ENCODE measurements at regions not wholly inside any gene's neighbourhood (a gene's known extent, or its start where the extent isn't known, plus 50 kb on each side); places are given as distances from the start of the nearest gene placed in this dataset.

DNA sequence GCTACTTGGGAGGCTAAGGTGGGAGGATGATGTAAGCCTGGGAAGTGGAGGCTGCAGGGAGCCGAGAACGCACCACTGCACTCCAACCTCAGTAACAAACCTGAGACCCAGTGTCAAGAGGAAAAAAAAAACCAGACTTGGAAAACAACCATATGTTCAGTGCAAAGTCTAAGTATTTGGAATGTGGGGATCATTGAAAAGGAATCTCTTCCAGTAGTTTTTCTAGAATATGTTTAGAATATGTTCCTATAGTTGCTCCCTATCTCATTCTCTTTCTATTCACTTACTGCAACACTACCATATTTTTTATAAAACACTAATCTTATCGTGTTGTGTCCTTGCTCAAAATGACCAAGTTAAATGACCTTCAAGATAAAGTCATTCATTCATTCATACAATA is 423.5 kb upstream of the SOX5 start:
- no peaks in the 10 kb centered on the region for H3K4me1 ChIP-seq
- no peak overlapping the region for H3K4me3 ChIP-seq (ENCODE audit: low read depth, low read length)
- H3K27me3 ChIP-seq (ENCODE audit: control insufficient read depth, insufficient read depth, low read length), result no peaks in the 10 kb centered on the region
- H3K27ac ChIP-seq, result no peak overlapping the region
- H3K36me3 ChIP-seq (ENCODE audit: control insufficient read depth, insufficient read depth, low read length), result no peaks in the 10 kb centered on the region
- H3K9me3 ChIP-seq (ENCODE audit: control insufficient read depth, low read length), result no peaks in the 10 kb centered on the region
- H3K9ac ChIP-seq, result no peak overlapping the region
- no peak overlapping the region for H3K4me2 ChIP-seq (ENCODE audit: low read length)
- no peaks in the 10 kb centered on the region for H3K79me2 ChIP-seq
- TF ChIP-seq, protein P1, sequence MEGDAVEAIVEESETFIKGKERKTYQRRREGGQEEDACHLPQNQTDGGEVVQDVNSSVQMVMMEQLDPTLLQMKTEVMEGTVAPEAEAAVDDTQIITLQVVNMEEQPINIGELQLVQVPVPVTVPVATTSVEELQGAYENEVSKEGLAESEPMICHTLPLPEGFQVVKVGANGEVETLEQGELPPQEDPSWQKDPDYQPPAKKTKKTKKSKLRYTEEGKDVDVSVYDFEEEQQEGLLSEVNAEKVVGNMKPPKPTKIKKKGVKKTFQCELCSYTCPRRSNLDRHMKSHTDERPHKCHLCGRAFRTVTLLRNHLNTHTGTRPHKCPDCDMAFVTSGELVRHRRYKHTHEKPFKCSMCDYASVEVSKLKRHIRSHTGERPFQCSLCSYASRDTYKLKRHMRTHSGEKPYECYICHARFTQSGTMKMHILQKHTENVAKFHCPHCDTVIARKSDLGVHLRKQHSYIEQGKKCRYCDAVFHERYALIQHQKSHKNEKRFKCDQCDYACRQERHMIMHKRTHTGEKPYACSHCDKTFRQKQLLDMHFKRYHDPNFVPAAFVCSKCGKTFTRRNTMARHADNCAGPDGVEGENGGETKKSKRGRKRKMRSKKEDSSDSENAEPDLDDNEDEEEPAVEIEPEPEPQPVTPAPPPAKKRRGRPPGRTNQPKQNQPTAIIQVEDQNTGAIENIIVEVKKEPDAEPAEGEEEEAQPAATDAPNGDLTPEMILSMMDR (IDR thresholded peaks at IDR 0.05), result no peak
- H2AFZ ChIP-seq, result no peak overlapping the region

DNA sequence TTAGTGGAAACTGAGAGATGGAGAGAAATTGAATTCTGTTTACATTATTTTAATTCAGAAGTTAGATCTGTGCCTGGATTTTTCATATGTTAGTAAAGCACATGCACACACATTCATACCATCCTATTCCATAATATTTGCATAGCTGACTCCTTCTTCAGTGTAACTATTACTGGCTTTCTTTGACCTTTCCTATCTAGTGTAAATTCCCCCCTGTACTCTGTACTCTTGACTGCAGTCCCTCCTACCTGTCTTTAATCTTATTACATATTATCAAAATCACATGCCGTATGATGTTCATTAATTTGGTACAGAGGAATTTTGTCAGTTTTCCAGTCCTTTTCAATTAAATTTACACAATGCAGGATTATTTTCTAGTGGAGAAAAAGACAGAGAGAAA is 417.0 kb upstream of the SOX5 start:
- Histone ChIP-seq H3K4me3 (ENCODE audit: low read depth, low read length) (no peak overlapping the region), H3K4me1 (no peaks in the 10 kb centered on the region), H3K9me3 (ENCODE audit: control insufficient read depth, low read length) (no peaks in the 10 kb centered on the region), H3K9ac (no peak overlapping the region), H3K79me2 (no peaks in the 10 kb centered on the region), H3K4me2 (ENCODE audit: low read length) (no peak overlapping the region), H3K36me3 (ENCODE audit: control insufficient read depth, insufficient read depth, low read length) (no peaks in the 10 kb centered on the region), H3K27ac (no peak overlapping the region), H2AFZ (no peak overlapping the region), H3K27me3 (ENCODE audit: control insufficient read depth, insufficient read depth, low read length) (no peaks in the 10 kb centered on the region)
- TF ChIP-seq, protein P1 (IDR thresholded peaks at IDR 0.05), result no peak

DNA sequence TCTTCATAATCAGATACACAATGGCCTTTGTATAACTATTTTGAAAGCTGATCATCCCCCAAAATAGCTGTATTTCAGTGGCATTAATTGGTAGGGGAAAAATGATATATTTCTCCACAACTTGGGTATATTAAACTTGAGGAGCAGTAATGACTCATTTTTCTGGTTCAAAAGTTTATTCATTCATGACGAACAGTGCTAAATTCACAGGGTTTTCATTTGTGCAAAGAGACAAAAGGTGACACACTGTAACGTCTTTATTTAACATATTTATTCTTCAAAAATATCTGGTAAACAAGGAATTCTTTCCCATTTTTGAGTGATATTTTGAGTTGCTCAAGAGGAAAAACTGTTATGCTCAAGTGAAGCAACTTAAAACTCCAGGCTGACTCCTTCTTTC is 415.5 kb upstream of the SOX5 start:
- Histone ChIP-seq H3K9me3 (ENCODE audit: control insufficient read depth, low read length) (no peaks in the 10 kb centered on the region), H3K4me3 (ENCODE audit: low read depth, low read length) (no peak overlapping the region), H3K27me3 (ENCODE audit: control insufficient read depth, insufficient read depth, low read length) (no peaks in the 10 kb centered on the region), H3K36me3 (ENCODE audit: control insufficient read depth, insufficient read depth, low read length) (no peaks in the 10 kb centered on the region), H2AFZ (no peak overlapping the region), H3K27ac (no peak overlapping the region), H3K79me2 (no peaks in the 10 kb centered on the region), H3K4me2 (ENCODE audit: low read length) (no peak overlapping the region), H3K4me1 (no peaks in the 10 kb centered on the region), H3K9ac (no peak overlapping the region)
- TF ChIP-seq, protein P1 (IDR thresholded peaks at IDR 0.05), result no peak

DNA sequence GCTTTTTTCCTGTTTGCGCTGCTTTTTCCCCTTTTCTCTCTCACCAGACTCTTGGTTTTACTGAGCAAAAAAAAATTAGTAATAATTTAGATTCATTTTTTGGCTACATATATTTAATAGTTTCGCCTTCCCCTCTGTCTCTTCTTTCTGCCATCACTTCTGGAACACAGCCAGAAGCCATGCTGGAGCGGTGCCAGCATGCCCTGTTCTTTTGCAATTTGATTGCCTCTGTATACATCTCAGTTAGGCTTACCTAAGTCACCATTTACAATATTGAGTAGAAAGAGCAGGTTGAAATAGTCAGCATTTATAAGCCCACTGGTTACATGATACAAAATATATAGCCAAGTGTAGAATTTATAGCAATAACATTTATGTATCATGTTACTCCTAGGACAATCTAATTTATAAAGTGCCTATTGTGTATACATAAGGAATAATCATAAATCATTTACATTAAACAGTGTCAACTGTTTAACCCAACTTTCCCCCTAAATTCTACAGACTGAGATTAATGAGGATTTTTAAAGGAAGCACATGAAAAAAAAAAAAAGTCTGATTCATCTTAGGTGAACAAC is 413.8 kb upstream of the SOX5 start:
- Histone ChIP-seq H3K27ac (no peak overlapping the region), H3K27me3 (ENCODE audit: control insufficient read depth, insufficient read depth, low read length) (no peaks in the 10 kb centered on the region), H3K4me2 (ENCODE audit: low read length) (no peak overlapping the region), H3K4me1 (no peaks in the 10 kb centered on the region), H3K9ac (no peak overlapping the region), H3K9me3 (ENCODE audit: control insufficient read depth, low read length) (no peaks in the 10 kb centered on the region), H3K36me3 (ENCODE audit: control insufficient read depth, insufficient read depth, low read length) (no peaks in the 10 kb centered on the region), H3K79me2 (no peaks in the 10 kb centered on the region), H3K4me3 (ENCODE audit: low read depth, low read length) (no peak overlapping the region), H2AFZ (no peak overlapping the region)
- TF ChIP-seq, protein P1 (IDR thresholded peaks at IDR 0.05), result no peak

DNA sequence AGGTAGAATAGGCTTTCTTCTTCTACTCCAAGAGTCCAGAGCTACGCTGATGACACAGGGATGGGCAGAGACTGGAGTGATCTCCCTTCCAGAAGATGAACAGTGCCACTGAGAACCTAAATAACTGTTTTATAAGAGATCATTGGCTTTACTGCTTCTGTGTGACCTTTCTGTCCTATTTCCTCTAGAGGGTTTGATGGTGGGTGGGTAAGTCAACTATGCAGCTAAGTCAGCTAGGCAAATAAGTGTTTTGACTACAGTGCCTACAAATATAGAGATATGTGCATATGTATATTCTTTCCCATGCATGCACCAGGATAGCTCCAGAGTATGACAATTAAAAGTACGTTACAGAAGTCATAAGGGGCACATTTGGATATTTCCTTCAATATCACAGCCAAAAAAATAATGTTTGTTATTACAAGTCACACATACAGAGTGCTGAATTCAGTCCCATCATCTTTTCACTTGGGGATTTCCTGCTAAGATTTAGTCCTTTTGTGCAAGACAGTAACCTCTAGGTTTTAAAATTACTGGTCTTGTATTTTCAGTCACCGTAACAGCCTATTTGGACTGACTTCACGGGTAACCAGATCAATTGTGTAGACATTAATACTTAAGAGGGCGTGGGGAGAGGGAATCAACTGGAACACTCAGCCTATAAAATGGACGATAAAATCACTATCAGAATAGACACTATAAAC is 412.6 kb upstream of the SOX5 start:
- Histone ChIP-seq H3K79me2 (no peaks in the 10 kb centered on the region), H3K4me3 (ENCODE audit: low read depth, low read length) (no peak overlapping the region), H3K4me2 (ENCODE audit: low read length) (no peak overlapping the region), H3K4me1 (no peaks in the 10 kb centered on the region), H3K9me3 (ENCODE audit: control insufficient read depth, low read length) (no peaks in the 10 kb centered on the region), H3K9ac (no peak overlapping the region), H3K36me3 (ENCODE audit: control insufficient read depth, insufficient read depth, low read length) (no peaks in the 10 kb centered on the region), H3K27ac (no peak overlapping the region), H3K27me3 (ENCODE audit: control insufficient read depth, insufficient read depth, low read length) (no peaks in the 10 kb centered on the region), H2AFZ (no peak overlapping the region)
- TF ChIP-seq, protein P1 (IDR thresholded peaks at IDR 0.05), result no peak
